PC-3 (cell line): ENCODE measurements at regions not wholly inside any gene's neighbourhood (a gene's known extent, or its start where the extent isn't known, plus 50 kb on each side); places are given as distances from the start of the nearest gene placed in this dataset.
A peak's percentile ranks its signal among the peaks of the same experiment; 100 is the strongest.

Experiments
- ATAC-seq: fragments of 200-7000 bp; cut with Tn5 transposase; 2 replicates; pipeline ENCODE4 v1.9.1; 2020; ENCODE audit warnings: mild to moderate bottlenecking, moderate library complexity
- BruUV-seq: library from RNA; stranded (reverse); fragments of 400-500 nt; replicated peaks from 2 replicates; lab custom pipeline; 2021; lab: Mats Ljungman, UMichigan
- CTCF ChIA-PET: fragments of 300-600 bp; sonication (Branson Sonifier 250); formaldehyde crosslinking; loops from one replicate; lab custom pipeline; 2022; ENCODE audit warnings: antibody characterized with exemption; lab: Charles Lee
- POLR2A ChIA-PET: fragments of 300-600 bp; sonication (Branson Sonifier 250); formaldehyde crosslinking; loops from one replicate; lab custom pipeline; 2022; ENCODE audit warnings: antibody characterized with exemption; ENCODE audit not compliant: unreplicated experiment; lab: Charles Lee
- DNase-seq: peaks from one replicate; pipeline ENCODE4 v3.0.0-alpha.2; 2015
- H2AFZ ChIP-seq: fragments of 300-600 bp; sonication (generic); 2 replicates; pipeline ENCODE4 v1.6.0; 2016; ENCODE audit warnings: antibody characterized with exemption, low read length
- H3F3A ChIP-seq: fragments of 300-600 bp; sonication (generic); one replicate; pipeline ENCODE4 v1.6.0; 2017; ENCODE audit warnings: antibody characterized with exemption, low read length, control low read depth, mild to moderate bottlenecking; ENCODE audit not compliant: unreplicated experiment
- H3K27ac ChIP-seq: fragments of 300-600 bp; sonication (generic); 2 replicates; pipeline ENCODE4 v1.5.1; 2016; ENCODE audit warnings: mild to moderate bottlenecking, low read length
- H3K27me3 ChIP-seq: fragments of 300-600 bp; sonication (generic); 2 replicates; pipeline ENCODE4 v1.6.1; 2016; ENCODE audit warnings: low read length, mixed read lengths
- H3K36me3 ChIP-seq: fragments of 300-600 bp; sonication (generic); 2 replicates; pipeline ENCODE4 v1.6.1; 2016; ENCODE audit warnings: low read depth, mixed run types, low read length, mixed read lengths
- H3K4me1 ChIP-seq: fragments of 300-600 bp; sonication (generic); 2 replicates; pipeline ENCODE4 v1.5.1; 2016; ENCODE audit warnings: low read length; ENCODE audit not compliant: insufficient read depth
- H3K4me2 ChIP-seq: fragments of 300-600 bp; sonication (generic); 2 replicates; pipeline ENCODE4 v1.6.0; 2016; ENCODE audit warnings: low read length
- H3K4me3 ChIP-seq: fragments of 300-600 bp; sonication (generic); 2 replicates; pipeline ENCODE4 v1.5.1; 2016; ENCODE audit warnings: mild to moderate bottlenecking, low read length, mixed read lengths
- H3K79me2 ChIP-seq: fragments of 300-600 bp; sonication (generic); 2 replicates; pipeline ENCODE4 v1.6.1; 2017; ENCODE audit warnings: low read length, mixed read lengths
- H3K9ac ChIP-seq: fragments of 300-600 bp; sonication (generic); 2 replicates; pipeline ENCODE4 v1.6.0; 2016; ENCODE audit warnings: mild to moderate bottlenecking, low read length
- H3K9me2 ChIP-seq: fragments of 300-600 bp; sonication (generic); replicated peaks from 2 replicates; pipeline ENCODE4 v1.6.1; 2016; ENCODE audit warnings: mixed run types, low read length, mixed read lengths
- H3K9me3 ChIP-seq: fragments of 300-600 bp; sonication (generic); 2 replicates; pipeline ENCODE4 v1.6.1; 2016; ENCODE audit warnings: low read length, mixed read lengths
- H4K20me1 ChIP-seq: fragments of 300-600 bp; sonication (generic); 2 replicates; pipeline ENCODE4 v1.6.1; 2016; ENCODE audit warnings: low read length, mixed read lengths
- CTCF ChIP-seq: fragments of 300-600 bp; sonication (generic); conservative IDR thresholded peaks from 2 replicates; pipeline ENCODE4 v1.5.1; 2017; ENCODE audit warnings: antibody characterized with exemption, low read depth, mild to moderate bottlenecking, low read length
- EZH2 ChIP-seq: fragments of 300-600 bp; sonication (generic); IDR thresholded peaks from one replicate; pipeline ENCODE4 v1.6.1; 2017; ENCODE audit warnings: antibody characterized with exemption, mild to moderate bottlenecking, low read length; ENCODE audit not compliant: unreplicated experiment
- EZH2phosphoT487 ChIP-seq: fragments of 300-600 bp; sonication (generic); IDR thresholded peaks from 2 replicates; pipeline ENCODE4 v1.6.1; 2018; ENCODE audit warnings: mild to moderate bottlenecking, antibody characterized with exemption, low read length, borderline replicate concordance
- intact Hi-C: fragments of 100-400 bp; cut with micrococcal nuclease; formaldehyde crosslinking; loops from 2 replicates; pipeline ENCODE4 v1.9.0; 2023

GRCh38 chr2:7203056-7203467, 285.9 kb downstream of the RNF144A start:
- intact Hi-C loops: loop anchor here (1.0 to 2.0 kb wide), 6 partner anchors 84 to 485 kb away; no protein-coding TSS in a partner anchor
- no peaks in the 10 kb centered on the region for H3K27me3 ChIP-seq
- ATAC-seq (peak; percentile 76), DNase-seq (peak; percentile 74)
- TF ChIP-seq CTCF: peak; percentile 97
- no peak for TF ChIP-seq EZH2phosphoT487
- H2AFZ ChIP-seq: no peak overlapping the region
- H3K36me3 ChIP-seq: no peaks in the 10 kb centered on the region
- H3K9me3 ChIP-seq: no peaks in the 10 kb centered on the region
- no peak overlapping the region for H3K27ac ChIP-seq
- H3K79me2 ChIP-seq: no peaks in the 10 kb centered on the region
- no peak overlapping the region for H3K9ac ChIP-seq
- CTCF ChIA-PET: no interaction called here
- no peak overlapping the region for H3K4me3 ChIP-seq
- BruUV-seq: no TSS peak
- H3F3A ChIP-seq: no peaks in the 10 kb centered on the region
- no peaks in the 10 kb centered on the region for H3K9me2 ChIP-seq
- POLR2A ChIA-PET: no interaction called here
- no peaks in the 10 kb centered on the region for H3K4me1 ChIP-seq
- no peaks in the 10 kb centered on the region for H4K20me1 ChIP-seq
- no peak overlapping the region for H3K4me2 ChIP-seq

GRCh38 chr2:7205151-7205830, 288.1 kb downstream of the RNF144A start:
- intact Hi-C loops: no loop called here
- no peaks in the 10 kb centered on the region for H3K36me3 ChIP-seq
- no peak overlapping the region for H3K4me2 ChIP-seq
- no peaks in the 10 kb centered on the region for H3K4me1 ChIP-seq
- TF ChIP-seq EZH2phosphoT487 (no peak), CTCF (no peak), EZH2 (no peak)
- H3K27ac ChIP-seq: no peak overlapping the region
- BruUV-seq: no TSS peak
- no peaks in the 10 kb centered on the region for H3K79me2 ChIP-seq
- H3K9ac ChIP-seq: no peak overlapping the region
- H4K20me1 ChIP-seq: no peaks in the 10 kb centered on the region
- H3K4me3 ChIP-seq: no peak overlapping the region
- no peak overlapping the region for H2AFZ ChIP-seq
- H3K9me2 ChIP-seq: no peaks in the 10 kb centered on the region
- CTCF ChIA-PET: no interaction called here
- no peak for ATAC-seq
- H3K27me3 ChIP-seq: no peaks in the 10 kb centered on the region
- no peak for DNase-seq
- POLR2A ChIA-PET: no interaction called here
- H3K9me3 ChIP-seq: no peaks in the 10 kb centered on the region
- H3F3A ChIP-seq: no peaks in the 10 kb centered on the region

DNA sequence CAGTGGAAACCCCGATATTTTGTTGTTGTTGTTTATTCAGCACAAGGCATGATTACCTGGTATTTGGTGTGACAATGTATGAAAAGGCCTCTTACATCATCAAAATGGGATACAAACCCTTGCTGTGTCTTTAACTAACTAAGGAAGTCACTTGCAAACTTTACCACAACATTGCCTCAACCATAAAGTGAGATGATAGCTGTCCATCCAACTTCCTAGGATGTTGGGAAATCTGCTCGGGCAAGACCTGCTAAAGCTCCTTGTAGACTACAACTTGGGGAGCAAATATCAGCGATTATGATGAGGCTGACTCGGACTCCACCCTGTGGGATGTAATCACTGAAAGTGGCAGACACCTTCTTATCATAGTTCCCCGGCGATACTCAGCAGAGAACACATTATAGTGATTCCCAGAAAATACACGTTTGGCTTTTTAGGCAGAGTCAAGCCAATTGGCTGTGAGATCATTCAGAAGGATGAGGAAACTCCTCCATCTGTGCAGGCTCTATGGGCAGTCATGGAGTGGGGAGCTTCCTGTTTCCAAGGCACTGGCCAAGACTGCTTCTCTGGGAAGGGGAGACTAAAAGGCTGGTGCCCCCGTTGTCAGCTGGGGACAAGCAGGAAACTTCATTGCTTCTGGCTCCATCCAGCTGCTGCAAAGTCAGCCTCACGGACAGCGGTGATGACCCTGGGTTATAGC, 289.0 kb downstream of the RNF144A start:
- intact Hi-C loops: no loop called here
- no peak overlapping the region for H3K4me2 ChIP-seq
- ChIA-PET POLR2A (no interaction called here), CTCF (no interaction called here)
- no peaks in the 10 kb centered on the region for H3K4me1 ChIP-seq
- no peaks in the 10 kb centered on the region for H3K36me3 ChIP-seq
- no peak overlapping the region for H2AFZ ChIP-seq
- H3K4me3 ChIP-seq: no peak overlapping the region
- H3K9me2 ChIP-seq: no peaks in the 10 kb centered on the region
- no peaks in the 10 kb centered on the region for H3F3A ChIP-seq
- H3K79me2 ChIP-seq: no peaks in the 10 kb centered on the region
- no peaks in the 10 kb centered on the region for H3K9me3 ChIP-seq
- no peak overlapping the region for H3K27ac ChIP-seq
- ATAC-seq: no peak
- DNase-seq: no peak
- H3K9ac ChIP-seq: no peak overlapping the region
- H4K20me1 ChIP-seq: no peaks in the 10 kb centered on the region
- no peak for TF ChIP-seq CTCF
- TF ChIP-seq EZH2: no peak
- TF ChIP-seq EZH2phosphoT487: no peak
- no peaks in the 10 kb centered on the region for H3K27me3 ChIP-seq
- no TSS peak for BruUV-seq
